Uterus (tissue), 3 donors: ENCODE measurements at regions not wholly inside any gene's neighbourhood (a gene's known extent, or its start where the extent isn't known, plus 50 kb on each side); places are given as distances from the start of the nearest gene placed in this dataset.

Source experiments
- DNase-seq, 2 donors: peaks; one replicate each; pipeline ENCODE4 v3.0.0-alpha.2; 2019 to 2020
- H3K27ac ChIP-seq, 2 donors: fragments of 200-600 bp; sonication (generic); 1 replicate in 1 of 2; 2 replicates in 1 of 2; pipeline ENCODE4 v1.5.1; 2016 to 2018
- H3K27me3 ChIP-seq, 2 donors: fragments of 200-600 bp; sonication (generic); one replicate each; pipeline ENCODE4 v1.5.1; 2018 to 2019; ENCODE audit warnings: control low read depth in 1 of 2
- H3K36me3 ChIP-seq, 2 donors: fragments of 200-600 bp; sonication (generic); one replicate each; pipeline ENCODE4 v1.5.1; 2019; ENCODE audit warnings: control low read depth in 1 of 2
- H3K4me1 ChIP-seq, 2 donors: fragments of 200-600 bp; sonication (generic); one replicate each; pipeline ENCODE4 v1.5.1; 2018 to 2019; ENCODE audit warnings: control low read depth in 1 of 2
- H3K4me3 ChIP-seq, 2 donors: fragments of 200-600 bp; sonication (generic); 1 replicate in 1 of 2; 2 replicates in 1 of 2; pipeline ENCODE4 v1.5.1; 2018 to 2019; ENCODE audit warnings: mild to moderate bottlenecking in 1 of 2
- H3K9me3 ChIP-seq, 2 donors: fragments of 200-600 bp; sonication (generic); one replicate each; pipeline ENCODE4 v1.5.1; 2019; ENCODE audit warnings: control low read depth in 1 of 2
- POLR2A ChIP-seq, 2 donors: fragments of 450-650 bp; IDR thresholded peaks; one replicate each; pipeline ENCODE4 v1.6.1; 2016; ENCODE audit warnings: antibody characterized with exemption in 2 of 2, mild to moderate bottlenecking in 1 of 2, moderate library complexity in 1 of 2
- intact Hi-C: fragments of 100-400 bp; cut with DNase I; formaldehyde crosslinking; loops from one replicate; pipeline ENCODE4 v1.15.1; 2023; ENCODE audit warnings: low total_unique reads
- TF ChIP-seq, protein P1 (sequence below), 4 experiments: fragments of 200-600 bp in 2 of 4; fragments of 450-650 bp in 2 of 4; sonication (generic) in 2 of 4; IDR thresholded peaks; one replicate each; pipeline ENCODE4 v1.5.1; 2016 to 2019; ENCODE audit warnings: antibody characterized with exemption in 4 of 4, mild to moderate bottlenecking in 2 of 4, moderate library complexity in 1 of 4
- donor health status: DM: yes; HTN: yes; CAD: no.

DNA sequence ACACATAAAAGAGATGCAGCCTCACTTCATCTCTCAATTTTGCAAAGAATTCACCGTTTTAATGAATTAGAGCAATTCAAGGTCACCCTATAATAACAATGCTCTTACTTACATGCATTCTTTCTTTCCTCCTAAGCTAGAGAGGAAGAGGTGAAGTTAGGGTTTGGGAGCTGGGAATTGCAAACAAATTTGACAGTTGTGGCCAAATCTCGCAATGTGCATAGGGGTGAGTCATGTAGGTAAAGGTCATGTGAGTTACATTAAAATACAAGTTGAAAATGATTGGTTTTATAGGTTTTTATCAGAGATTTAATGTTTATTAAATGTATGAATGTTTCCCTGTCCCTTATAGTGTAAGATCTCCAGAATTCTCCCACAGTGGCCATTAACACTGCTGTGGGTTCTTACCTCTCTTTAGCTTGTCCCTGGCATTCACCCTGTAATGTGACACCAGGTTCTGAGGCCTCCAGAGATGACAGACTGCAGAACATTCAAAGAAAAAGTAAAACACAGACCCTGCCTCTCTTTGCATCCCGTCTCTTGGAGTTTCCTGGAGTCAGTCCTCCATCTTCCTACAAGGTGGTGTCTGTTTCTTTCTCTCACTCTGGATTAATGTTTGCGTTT lies 53.7 kb upstream of the LGALSL start:
- no peak for TF ChIP-seq POLR2A (IDR thresholded peaks at IDR 0.05)
- TF ChIP-seq, protein P1, sequence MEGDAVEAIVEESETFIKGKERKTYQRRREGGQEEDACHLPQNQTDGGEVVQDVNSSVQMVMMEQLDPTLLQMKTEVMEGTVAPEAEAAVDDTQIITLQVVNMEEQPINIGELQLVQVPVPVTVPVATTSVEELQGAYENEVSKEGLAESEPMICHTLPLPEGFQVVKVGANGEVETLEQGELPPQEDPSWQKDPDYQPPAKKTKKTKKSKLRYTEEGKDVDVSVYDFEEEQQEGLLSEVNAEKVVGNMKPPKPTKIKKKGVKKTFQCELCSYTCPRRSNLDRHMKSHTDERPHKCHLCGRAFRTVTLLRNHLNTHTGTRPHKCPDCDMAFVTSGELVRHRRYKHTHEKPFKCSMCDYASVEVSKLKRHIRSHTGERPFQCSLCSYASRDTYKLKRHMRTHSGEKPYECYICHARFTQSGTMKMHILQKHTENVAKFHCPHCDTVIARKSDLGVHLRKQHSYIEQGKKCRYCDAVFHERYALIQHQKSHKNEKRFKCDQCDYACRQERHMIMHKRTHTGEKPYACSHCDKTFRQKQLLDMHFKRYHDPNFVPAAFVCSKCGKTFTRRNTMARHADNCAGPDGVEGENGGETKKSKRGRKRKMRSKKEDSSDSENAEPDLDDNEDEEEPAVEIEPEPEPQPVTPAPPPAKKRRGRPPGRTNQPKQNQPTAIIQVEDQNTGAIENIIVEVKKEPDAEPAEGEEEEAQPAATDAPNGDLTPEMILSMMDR (IDR thresholded peaks at IDR 0.05), result no peak
- intact Hi-C loops, result no loop called here
- H3K4me1 ChIP-seq, result no peaks in the 10 kb centered on the region

DNA sequence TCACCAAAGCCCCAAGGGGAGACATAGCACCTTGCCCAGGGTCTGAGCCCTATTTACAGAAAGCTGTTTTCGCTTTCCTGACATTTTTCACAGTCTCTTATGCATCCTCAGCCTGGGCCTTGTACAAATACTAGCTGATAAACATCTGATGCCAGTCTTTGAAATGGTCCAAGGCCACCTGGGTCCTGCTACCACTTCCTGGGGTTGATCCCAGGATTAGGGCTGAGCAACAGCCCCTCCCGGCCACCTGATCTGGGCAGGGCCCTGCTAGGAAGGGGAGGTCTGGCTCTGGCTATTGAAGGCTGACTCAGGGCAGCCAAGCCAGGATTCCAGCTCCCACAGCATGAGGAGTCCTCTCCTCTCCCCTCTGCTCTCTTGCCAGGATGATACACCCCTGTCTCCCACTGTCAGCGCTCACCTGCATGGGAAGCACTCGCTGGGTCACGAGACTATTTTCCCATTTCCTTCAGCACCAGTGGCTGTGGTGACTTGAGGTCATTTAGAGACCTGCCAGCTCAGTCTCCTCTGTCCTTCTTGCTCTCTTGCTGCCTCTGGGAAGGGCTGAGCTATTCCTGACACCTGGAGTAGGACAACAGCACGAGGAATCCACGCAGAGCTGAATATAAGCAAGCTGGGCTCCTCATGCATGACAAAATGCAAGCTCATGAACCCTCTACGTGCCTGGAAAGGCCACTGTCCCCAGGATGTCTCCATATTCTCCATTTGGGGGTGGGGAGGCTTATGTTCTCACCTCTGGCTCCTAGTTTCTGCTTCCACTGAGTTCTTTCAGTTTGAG lies 53.0 kb upstream of the LGALSL start:
- DNase-seq, result no peak
- H3K4me3 ChIP-seq, result no peak overlapping the region
- H3K27ac ChIP-seq, result no peak overlapping the region
- no peaks in the 10 kb centered on the region for H3K9me3 ChIP-seq
- intact Hi-C loops, result no loop called here
- no peaks in the 10 kb centered on the region for H3K27me3 ChIP-seq
- TF ChIP-seq POLR2A (IDR thresholded peaks at IDR 0.05), result no peak
- TF ChIP-seq, protein P1 (IDR thresholded peaks at IDR 0.05), result no peak
- H3K36me3 ChIP-seq, result no peaks in the 10 kb centered on the region
- H3K4me1 ChIP-seq, result no peaks in the 10 kb centered on the region

More for the DNA sequence above, 53.7 kb upstream of the LGALSL start:
- H3K27ac ChIP-seq, result no peak overlapping the region
- H3K4me3 ChIP-seq, result no peak overlapping the region
- no peaks in the 10 kb centered on the region for H3K9me3 ChIP-seq
- DNase-seq, result no peak
- H3K36me3 ChIP-seq, result no peaks in the 10 kb centered on the region
- no peaks in the 10 kb centered on the region for H3K27me3 ChIP-seq

DNA sequence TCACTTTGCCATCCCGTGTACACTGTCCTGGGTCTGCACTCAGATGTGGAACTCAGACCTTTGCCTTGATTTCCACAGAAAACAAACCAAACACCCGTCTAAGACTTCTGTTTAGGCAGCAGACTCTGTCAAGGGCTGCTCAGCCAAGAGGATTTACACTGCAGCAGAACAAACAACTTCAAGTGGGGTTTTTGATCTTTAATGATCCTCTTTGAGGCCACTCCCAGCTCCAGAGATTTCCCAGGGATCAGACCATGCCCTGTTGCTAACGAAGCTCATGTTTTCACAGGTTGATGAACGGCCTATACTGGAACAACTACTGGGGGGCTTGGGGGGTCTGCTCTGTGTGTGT lies 52.5 kb upstream of the LGALSL start:
- DNase-seq, result no peak
- H3K4me1 ChIP-seq, result no peaks in the 10 kb centered on the region
- no peaks in the 10 kb centered on the region for H3K27me3 ChIP-seq
- intact Hi-C loops, result no loop called here
- no peaks in the 10 kb centered on the region for H3K9me3 ChIP-seq
- H3K36me3 ChIP-seq, result no peaks in the 10 kb centered on the region
- no peak for TF ChIP-seq POLR2A (IDR thresholded peaks at IDR 0.05)
- TF ChIP-seq, protein P1 (IDR thresholded peaks at IDR 0.05), result no peak
- no peak overlapping the region for H3K27ac ChIP-seq
- H3K4me3 ChIP-seq, result no peak overlapping the region

DNA sequence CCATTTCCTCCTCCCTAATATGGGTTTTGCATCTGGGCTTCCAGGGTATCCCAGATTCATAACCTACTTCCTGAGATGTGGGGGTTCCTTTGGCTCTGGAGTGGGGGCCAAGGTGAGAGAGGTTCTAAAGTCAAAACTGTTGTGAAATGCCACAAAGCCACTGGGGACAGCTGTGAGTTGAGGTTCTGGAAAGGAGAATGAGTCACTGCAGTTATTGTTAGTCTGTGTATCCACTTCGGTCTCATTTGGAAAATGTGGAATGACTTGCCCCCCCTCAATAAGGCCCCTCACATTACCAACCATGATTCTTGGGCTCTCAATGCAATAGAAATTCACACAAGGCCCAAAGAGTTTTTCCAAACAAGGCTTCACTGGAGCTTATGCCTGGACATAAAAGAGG lies 51.1 kb upstream of the LGALSL start:
- Histone ChIP-seq H3K9me3 (no peaks in the 10 kb centered on the region), H3K27me3 (no peaks in the 10 kb centered on the region), H3K27ac (peak overlapping the region; percentile 77 to 80), H3K4me1 (no peaks in the 10 kb centered on the region), H3K4me3 (no peak overlapping the region), H3K36me3 (no peaks in the 10 kb centered on the region)
- TF ChIP-seq, protein P1 (IDR thresholded peaks at IDR 0.05), result no peak
- no peak for TF ChIP-seq POLR2A (IDR thresholded peaks at IDR 0.05)
- peak in 1 of 2 donors; percentile 23 for DNase-seq
- intact Hi-C loops, result no loop called here

DNA sequence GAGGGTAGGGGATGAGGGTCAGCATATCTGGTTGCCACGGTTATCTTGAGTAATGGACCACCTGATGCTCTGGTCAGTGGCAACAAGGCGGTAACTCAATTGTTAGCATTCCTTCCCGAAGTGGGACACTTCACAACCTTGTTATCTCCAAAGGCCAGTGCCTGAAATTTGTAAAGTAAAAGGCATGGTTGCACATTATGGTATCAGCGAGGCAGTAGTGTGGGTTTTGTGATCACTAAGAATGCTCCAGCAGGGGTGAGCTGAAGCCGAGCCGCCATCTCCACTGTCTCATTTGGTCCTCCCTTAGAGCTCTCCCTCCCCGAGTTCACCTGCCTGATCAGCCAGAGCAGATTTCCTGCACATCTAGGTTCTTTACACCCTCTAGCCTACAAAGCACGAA lies 50.5 kb upstream of the LGALSL start:
- no peaks in the 10 kb centered on the region for H3K4me1 ChIP-seq
- H3K4me3 ChIP-seq, result no peak overlapping the region
- intact Hi-C loops, result no loop called here
- no peaks in the 10 kb centered on the region for H3K36me3 ChIP-seq
- TF ChIP-seq POLR2A (IDR thresholded peaks at IDR 0.05), result no peak
- TF ChIP-seq, protein P1 (IDR thresholded peaks at IDR 0.05), result no peak
- DNase-seq, result peak in 1 of 2 donors; percentile 18
- H3K9me3 ChIP-seq, result no peaks in the 10 kb centered on the region
- H3K27ac ChIP-seq, result peak overlapping the region; percentile 77 to 80
- H3K27me3 ChIP-seq, result no peaks in the 10 kb centered on the region
